H1 (cell line): ENCODE measurements at regions not wholly inside any gene's neighbourhood (a gene's known extent, or its start where the extent isn't known, plus 50 kb on each side); places are given as distances from the start of the nearest gene placed in this dataset.

Source experiments
- CEBPB ChIP-seq: IDR thresholded peaks from 2 replicates; pipeline ENCODE4 v1.6.1; 2012; ENCODE audit warnings: low read depth, low read length
- CHD1 ChIP-seq: IDR thresholded peaks from 2 replicates; pipeline ENCODE4 v1.6.1; 2012; ENCODE audit warnings: low read depth, low read length, improper control_type of control experiment
- E2F6 ChIP-seq: IDR thresholded peaks from 2 replicates; pipeline ENCODE4 v1.6.1; 2012; ENCODE audit warnings: inconsistent platforms
- EGR1 ChIP-seq: IDR thresholded peaks from 2 replicates; pipeline ENCODE4 v1.6.1; 2011; ENCODE audit warnings: low read depth, low read length, borderline replicate concordance
- GTF2F1 ChIP-seq: IDR thresholded peaks from 2 replicates; pipeline ENCODE4 v1.6.1; 2012; ENCODE audit warnings: low read depth, low read length, improper control_type of control experiment, borderline replicate concordance
- HDAC2 ChIP-seq, 2 experiments: fragments of 300-600 bp in 1 of 2; sonication (generic) in 1 of 2; IDR thresholded peaks; 2 replicates each; pipeline ENCODE4 v1.6.1; 2011 to 2012; ENCODE audit warnings: low read depth in 2 of 2, low read length in 2 of 2, mild to moderate bottlenecking in 2 of 2, moderate library complexity in 2 of 2, borderline replicate concordance in 1 of 2, inconsistent platforms in 1 of 2
- JUND ChIP-seq: IDR thresholded peaks from 2 replicates; pipeline ENCODE4 v1.6.1; 2011; ENCODE audit warnings: mild to moderate bottlenecking, improper control_type of control experiment, low read length
- NRF1 ChIP-seq: IDR thresholded peaks from 2 replicates; pipeline ENCODE4 v1.6.1; 2011; ENCODE audit warnings: mild to moderate bottlenecking, low read depth, low read length, improper control_type of control experiment
- RXRA ChIP-seq: IDR thresholded peaks from 2 replicates; pipeline ENCODE4 v1.6.1; 2011; ENCODE audit warnings: low read depth, mild to moderate bottlenecking, low read length, moderate library complexity; ENCODE audit not compliant: insufficient read depth
- SUZ12 ChIP-seq: fragments of 200-600 bp; sonication (generic); IDR thresholded peaks from 2 replicates; pipeline ENCODE4 v1.6.1; 2012; ENCODE audit warnings: mild to moderate bottlenecking, inconsistent platforms, low read length, moderate library complexity, mixed read lengths
- TEAD4 ChIP-seq: IDR thresholded peaks from 2 replicates; pipeline ENCODE4 v1.6.1; 2012; ENCODE audit warnings: low read depth, low read length, inconsistent platforms, mixed read lengths
- YY1 ChIP-seq: IDR thresholded peaks from 2 replicates; pipeline ENCODE4 v1.6.1; 2011; ENCODE audit warnings: low read depth, mild to moderate bottlenecking, low read length

DNA sequence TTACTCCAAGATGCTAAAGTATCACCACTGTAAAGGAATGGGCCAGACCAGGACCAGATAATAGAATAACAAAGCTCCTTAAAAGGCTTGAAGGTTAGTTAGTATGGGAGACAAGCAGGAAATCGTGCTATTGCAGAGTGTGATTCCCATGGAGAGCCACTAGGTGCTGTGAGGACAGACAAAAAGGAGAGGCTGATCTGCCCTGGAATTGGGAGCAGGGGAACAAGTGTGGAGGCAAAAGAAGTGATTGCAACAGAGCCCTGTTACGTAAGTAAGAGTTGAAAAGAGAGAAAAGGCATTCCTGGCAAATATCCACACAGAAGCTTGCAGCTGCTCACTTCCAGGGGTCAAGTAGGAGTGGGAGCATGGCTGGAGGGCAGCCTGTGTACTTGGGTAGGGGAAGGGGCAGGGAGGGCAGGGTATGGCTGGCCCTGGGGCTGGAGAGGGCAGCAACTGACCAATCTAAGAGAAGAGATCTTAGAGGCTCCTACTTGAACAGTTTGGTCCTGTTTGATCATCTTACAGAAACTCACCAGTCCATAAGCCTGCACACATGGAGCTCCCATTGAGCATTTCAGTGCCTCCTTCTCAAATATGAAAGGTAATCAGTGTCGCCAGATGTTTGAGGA is 207.7 kb upstream of the GJB5 start (continued):
- TF ChIP-seq YY1 (no peak), TEAD4 (0 out of 2 replicates have a peak, but pooled peaks have one; percentile 2), SUZ12 (no peak), EGR1 (no peak), GTF2F1 (no peak), HDAC2 (IDR thresholded peaks at IDR 0.05; ENCODE audit: borderline replicate concordance in 1 of 2, low read depth in 2 of 2, low read length in 2 of 2) (no peak), CHD1 (no peak), RXRA (no peak), E2F6 (no peak), CEBPB (peak; percentile 97), NRF1 (no peak), JUND (no peak)
